HG03103 (cell line): ENCODE measurements at regions not wholly inside any gene's neighbourhood (a gene's known extent, or its start where the extent isn't known, plus 50 kb on each side); places are given as distances from the start of the nearest gene placed in this dataset.

Source experiments
- ATAC-seq: cut with Tn5 transposase; IDR thresholded peaks from one replicate; pipeline ENCODE4 v1.9.1; 2021; ENCODE audit warnings: low read depth; ENCODE audit not compliant: unreplicated experiment

GRCh38 chr18:40930211-40930882 lies 1024.7 kb upstream of the PIK3C3 start:
- no peak for ATAC-seq

- no peak for ATAC-seq
These were observed 1025.6 kb upstream of the PIK3C3 start for GRCh38 chr18:40929399-40929798.

- ATAC-seq = no peak
These were observed 1028.4 kb upstream of the PIK3C3 start for GRCh38 chr18:40926679-40927078.

GRCh38 chr18:40925071-40925541 lies 1029.9 kb upstream of the PIK3C3 start:
- no peak for ATAC-seq

- no peak for ATAC-seq
These were observed 1033.0 kb upstream of the PIK3C3 start for GRCh38 chr18:40921845-40922629.

- ATAC-seq = no peak
These were observed 1038.0 kb upstream of the PIK3C3 start for GRCh38 chr18:40917056-40917455.

- ATAC-seq = no peak
These were observed 1039.3 kb upstream of the PIK3C3 start for GRCh38 chr18:40915724-40916123.

- no peak for ATAC-seq
These were observed 1043.3 kb upstream of the PIK3C3 start for GRCh38 chr18:40911582-40912254.

- ATAC-seq = no peak
These were observed 1044.0 kb upstream of the PIK3C3 start for GRCh38 chr18:40911041-40911440.

- no peak for ATAC-seq
These were observed 1047.2 kb upstream of the PIK3C3 start for GRCh38 chr18:40907842-40908241.

GRCh38 chr18:40904295-40904694 lies 1050.7 kb upstream of the PIK3C3 start:
- no peak for ATAC-seq

GRCh38 chr18:40902436-40902835 lies 1052.6 kb upstream of the PIK3C3 start:
- ATAC-seq = no peak

- ATAC-seq = no peak
These were observed 1057.2 kb upstream of the PIK3C3 start for GRCh38 chr18:40897884-40898283.

GRCh38 chr18:40883271-40883670 lies 1071.8 kb upstream of the PIK3C3 start:
- ATAC-seq = no peak

GRCh38 chr18:40882468-40882867 lies 1072.6 kb upstream of the PIK3C3 start:
- ATAC-seq = no peak

GRCh38 chr18:40878371-40878770 lies 1076.7 kb upstream of the PIK3C3 start:
- no peak for ATAC-seq

- ATAC-seq = no peak
These were observed 1077.9 kb upstream of the PIK3C3 start for GRCh38 chr18:40877096-40877495.

GRCh38 chr18:40875101-40875615 lies 1079.9 kb upstream of the PIK3C3 start:
- no peak for ATAC-seq

- no peak for ATAC-seq
These were observed 1080.8 kb upstream of the PIK3C3 start for GRCh38 chr18:40874233-40874632.

- no peak for ATAC-seq
These were observed 1086.8 kb upstream of the PIK3C3 start for GRCh38 chr18:40868110-40868858.
